Inflammatory macrophage (primary cell): ENCODE measurements at regions not wholly inside any gene's neighbourhood (a gene's known extent, or its start where the extent isn't known, plus 50 kb on each side); places are given as distances from the start of the nearest gene placed in this dataset.

Experiments used
- DNase-seq, 2 donors: peaks; one replicate each; pipeline ENCODE4 v3.0.0-alpha.2; 2020 to 2022

- DNase-seq: no peak
These were observed 870.2 kb downstream of the EFNB2 start for GRCh38 chr13:105665284-105665683.

- no peak for DNase-seq
These were observed 872.3 kb downstream of the EFNB2 start for GRCh38 chr13:105663182-105663581.

DNA sequence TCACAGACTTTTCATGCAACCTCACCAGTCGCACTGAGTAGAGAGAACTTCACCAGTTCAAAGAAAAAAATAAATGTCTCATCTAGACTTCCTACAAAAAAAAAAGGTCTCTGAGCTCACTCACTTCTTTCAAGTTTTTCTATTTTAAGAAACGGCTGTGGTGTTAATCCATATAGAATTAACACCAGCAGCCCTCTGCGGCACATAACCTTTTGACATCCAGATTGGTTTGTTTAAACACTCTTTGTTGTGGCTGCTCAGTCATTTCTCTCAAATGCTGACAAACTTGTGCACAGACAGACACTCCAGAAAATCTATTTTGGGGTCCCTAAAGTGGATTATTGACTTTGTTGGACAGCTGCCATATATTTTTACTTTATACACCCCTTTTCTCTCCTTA lies 874.9 kb downstream of the EFNB2 start:
- DNase-seq: no peak

- DNase-seq: no peak
These were observed 877.0 kb downstream of the EFNB2 start for GRCh38 chr13:105658431-105658830.

- no peak for DNase-seq
These were observed 880.4 kb downstream of the EFNB2 start for GRCh38 chr13:105655046-105655445.

DNA sequence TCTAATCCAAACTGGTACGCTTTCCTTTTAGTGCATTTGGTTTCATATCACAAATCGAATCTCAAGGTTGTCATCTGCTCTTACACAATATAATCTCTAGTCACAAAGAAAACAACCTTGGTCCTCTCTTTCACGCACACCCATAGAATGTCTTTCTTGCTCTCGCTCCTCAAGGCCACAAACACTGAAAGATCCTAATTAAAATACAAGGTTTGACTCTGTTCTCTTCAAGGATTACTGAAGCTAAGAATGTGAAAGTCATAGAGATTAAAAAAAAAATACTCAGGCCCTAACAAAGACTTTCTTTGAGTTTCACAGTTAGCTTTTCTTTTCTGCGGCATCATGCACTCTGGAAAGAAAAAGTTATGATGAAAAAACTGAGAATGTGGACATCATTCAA lies 891.5 kb downstream of the EFNB2 start:
- DNase-seq: no peak

- no peak for DNase-seq
These were observed 892.9 kb downstream of the EFNB2 start for GRCh38 chr13:105642511-105642958.

GRCh38 chr13:105641121-105641520 lies 894.3 kb downstream of the EFNB2 start:
- DNase-seq: no peak

DNA sequence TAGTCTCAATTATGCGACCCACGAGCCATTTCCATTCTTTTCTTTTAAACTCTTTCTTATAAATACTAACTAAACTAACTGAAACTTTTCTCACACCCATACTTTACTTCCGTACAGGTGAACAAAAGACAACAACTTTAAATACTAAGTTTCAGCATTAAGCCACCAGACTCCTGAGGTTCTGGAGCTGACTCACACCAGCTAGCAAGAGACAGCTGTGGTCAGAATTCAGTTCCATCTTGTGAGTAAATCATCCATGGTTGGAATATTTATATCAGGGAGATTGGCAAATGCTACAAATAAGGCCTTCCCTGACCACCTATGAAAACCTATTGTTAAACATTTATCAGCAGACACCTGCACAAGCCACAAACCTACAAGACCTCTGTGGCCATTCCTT lies 897.0 kb downstream of the EFNB2 start:
- no peak for DNase-seq

GRCh38 chr13:105634059-105634458 lies 901.4 kb downstream of the EFNB2 start:
- DNase-seq: no peak

DNA sequence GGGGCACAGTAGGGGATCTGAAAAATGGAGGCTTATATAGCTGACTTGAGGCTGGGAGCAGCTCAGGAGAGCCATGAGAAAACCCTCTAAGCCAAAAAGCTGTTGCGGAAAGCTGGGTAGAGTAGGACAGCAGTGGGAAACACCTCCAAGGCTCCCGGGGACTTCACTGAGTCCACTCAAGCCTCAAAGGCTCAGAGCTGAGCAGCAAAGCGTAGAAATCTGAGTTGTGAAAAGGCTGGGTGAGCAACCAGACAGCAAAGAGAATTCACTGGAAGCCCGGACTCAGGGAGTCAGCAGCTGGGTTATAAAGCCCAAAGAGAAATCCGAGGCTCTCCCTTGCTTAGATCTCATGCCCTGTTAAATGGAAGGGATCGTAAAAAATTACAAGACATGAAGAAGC lies 905.0 kb downstream of the EFNB2 start:
- DNase-seq: no peak

DNA sequence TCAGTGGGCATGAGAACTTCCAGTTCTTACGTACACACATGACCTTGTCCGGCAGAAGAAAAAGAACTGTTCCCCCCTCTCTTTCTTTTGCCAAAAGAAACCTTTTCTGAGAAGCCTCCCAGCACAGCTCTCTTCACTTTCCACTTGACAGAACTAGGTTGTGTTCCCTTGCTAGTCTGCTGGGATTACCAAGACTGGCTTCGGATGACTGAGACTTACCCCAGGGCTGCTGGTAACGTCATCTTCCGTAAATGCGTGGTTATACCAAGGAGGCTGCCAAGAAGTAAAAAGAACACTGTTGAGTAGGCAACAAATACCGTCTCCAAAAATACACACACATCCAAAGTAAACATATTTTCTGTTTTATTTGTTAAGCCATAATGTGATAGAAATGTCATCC lies 908.2 kb downstream of the EFNB2 start:
- no peak for DNase-seq

GRCh38 chr13:105625691-105626090 lies 909.8 kb downstream of the EFNB2 start:
- DNase-seq: no peak

DNA sequence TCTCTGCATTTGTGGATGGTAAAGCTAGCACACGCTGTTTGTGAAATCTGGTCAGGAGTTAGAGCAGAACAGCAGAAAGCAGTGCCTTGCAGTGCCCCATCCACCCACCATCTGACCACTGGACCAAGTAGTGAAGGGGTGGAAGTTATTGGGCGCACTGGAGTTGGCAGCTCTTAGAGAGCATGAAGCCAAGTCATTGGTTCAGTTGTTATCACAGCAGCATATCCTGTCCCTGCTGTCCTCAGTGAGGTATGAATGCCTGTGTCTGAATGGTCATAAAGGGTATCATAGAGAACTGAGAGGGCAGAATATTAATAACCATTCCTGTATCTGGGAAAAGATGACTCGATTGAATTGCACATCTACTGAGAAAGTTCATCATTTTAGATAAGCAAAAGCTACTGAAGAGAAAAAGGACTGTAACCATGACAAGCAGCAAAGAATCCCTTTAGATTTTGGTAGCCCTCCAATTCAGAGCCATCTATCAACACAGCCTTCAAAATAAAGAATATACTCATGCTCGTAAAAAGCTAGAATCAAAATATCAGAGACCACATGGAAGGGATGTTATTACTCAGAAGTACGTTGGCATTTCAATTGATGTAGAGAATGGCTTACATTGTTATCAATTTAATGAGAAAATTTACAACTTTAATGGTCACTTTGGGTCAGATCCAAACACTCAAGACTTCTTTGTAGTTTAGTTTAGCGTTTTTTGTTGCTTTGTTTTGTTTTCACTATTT lies 919.0 kb downstream of the EFNB2 start:
- no peak for DNase-seq

- no peak for DNase-seq
These were observed 922.9 kb downstream of the EFNB2 start for GRCh38 chr13:105612541-105612940.

GRCh38 chr13:105611424-105611823 lies 924.0 kb downstream of the EFNB2 start:
- no peak for DNase-seq

- DNase-seq: no peak
These were observed 927.4 kb downstream of the EFNB2 start for GRCh38 chr13:105608104-105608503.

DNA sequence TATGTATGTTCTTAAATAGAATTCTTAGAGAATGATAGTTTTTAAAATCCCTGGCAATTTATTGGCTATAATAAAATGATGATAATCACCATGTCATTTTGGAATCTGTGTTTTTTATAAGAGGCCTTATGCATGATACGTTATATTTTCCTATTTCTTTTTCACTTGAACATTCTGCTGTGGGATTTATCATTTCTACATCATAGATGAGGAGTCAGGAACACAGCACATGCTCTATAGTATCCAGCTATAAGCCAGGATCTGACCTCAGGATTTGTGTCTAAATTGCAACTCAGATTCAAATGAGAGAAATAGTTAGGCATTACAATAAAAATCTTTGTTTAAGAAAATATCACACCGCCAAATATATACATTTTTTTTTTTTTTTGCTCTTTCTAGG lies 928.0 kb downstream of the EFNB2 start:
- DNase-seq: no peak

- no peak for DNase-seq
These were observed 928.4 kb downstream of the EFNB2 start for GRCh38 chr13:105607016-105607415.

- DNase-seq: no peak
These were observed 932.3 kb downstream of the EFNB2 start for GRCh38 chr13:105602956-105603670.

GRCh38 chr13:105599477-105600037 lies 935.9 kb downstream of the EFNB2 start:
- DNase-seq: no peak

DNA sequence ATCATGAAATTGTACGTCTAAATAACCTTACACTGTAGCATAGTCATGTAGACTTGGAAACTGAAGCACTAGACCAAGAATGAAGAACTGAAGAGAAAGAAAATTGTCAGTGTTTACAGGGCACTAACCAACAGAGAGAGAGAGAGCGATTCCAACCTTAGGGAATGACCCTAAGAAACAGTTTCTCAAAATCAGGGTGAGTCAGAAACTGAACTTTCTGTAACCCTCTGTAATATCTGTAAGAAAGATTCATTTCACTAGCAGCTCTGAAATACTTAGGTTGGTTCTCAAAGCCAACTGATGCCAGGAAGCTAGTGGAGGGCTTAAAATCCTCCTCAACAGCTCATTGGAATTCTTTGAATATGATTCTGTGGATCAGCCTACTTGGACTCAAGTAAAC lies 936.9 kb downstream of the EFNB2 start:
- DNase-seq: no peak

DNA sequence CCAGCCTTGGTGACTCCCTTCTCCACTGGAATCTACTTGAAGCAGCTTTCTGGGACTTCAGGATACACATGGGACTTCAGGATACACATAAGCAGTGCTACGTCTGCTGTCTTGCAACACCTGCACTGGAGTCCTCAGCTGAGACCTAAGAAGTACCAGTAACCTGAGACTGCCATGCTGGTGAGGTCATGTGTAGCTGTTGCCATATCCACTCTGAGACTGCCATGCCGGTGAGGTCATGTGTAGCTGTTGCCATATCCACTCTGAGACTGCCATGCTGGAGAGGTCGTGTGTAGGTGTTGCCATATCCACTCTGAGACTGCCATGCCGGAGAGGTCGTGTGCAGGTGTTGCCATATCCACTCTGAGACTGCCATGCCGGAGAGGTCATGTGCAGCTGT lies 937.9 kb downstream of the EFNB2 start:
- no peak for DNase-seq

DNA sequence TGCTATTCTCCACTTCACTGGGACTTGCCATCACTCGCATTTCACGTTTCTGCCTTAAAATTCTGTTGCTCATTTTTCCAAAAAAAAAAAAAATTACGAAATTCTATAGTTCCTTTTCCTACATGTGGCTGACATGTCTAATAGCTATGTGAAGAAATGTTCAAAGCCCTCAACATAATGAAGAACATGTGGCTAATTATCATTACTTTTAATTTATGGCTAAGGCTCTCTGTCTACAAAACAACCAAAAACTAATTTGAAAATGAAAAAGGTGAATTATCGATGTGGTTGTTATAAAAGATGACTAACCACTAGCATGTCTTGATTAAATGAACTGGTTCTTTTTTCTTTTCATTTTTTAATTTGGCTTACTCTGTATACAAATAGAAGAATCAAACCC lies 940.0 kb downstream of the EFNB2 start:
- no peak for DNase-seq
